ENCODE measurements at regions not wholly inside any gene's neighbourhood (a gene's known extent, or its start where the extent isn't known, plus 50 kb on each side); places are given as distances from the start of the nearest gene placed in this dataset.

DNA sequence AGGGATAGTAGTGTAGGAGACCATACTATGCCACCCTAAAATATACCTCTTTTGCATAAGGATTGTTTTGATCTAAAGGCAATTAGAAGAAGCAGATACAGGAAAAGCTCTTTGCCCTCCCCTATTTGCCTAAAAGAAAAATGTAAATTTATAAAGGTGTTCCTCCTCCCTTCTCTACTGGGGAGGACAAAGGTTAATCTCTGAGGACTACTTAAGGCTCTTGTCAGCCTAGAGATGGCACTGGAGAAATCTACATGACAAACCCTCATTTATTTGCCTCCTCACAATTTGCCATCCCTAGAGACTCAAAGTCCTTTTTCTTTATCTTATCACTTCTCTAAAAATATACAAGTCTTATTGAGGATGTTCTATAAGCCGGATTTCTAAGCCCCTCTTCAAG, 1021.8 kb downstream of the STPG2 start:
- TF ChIP-seq, protein P1, sequence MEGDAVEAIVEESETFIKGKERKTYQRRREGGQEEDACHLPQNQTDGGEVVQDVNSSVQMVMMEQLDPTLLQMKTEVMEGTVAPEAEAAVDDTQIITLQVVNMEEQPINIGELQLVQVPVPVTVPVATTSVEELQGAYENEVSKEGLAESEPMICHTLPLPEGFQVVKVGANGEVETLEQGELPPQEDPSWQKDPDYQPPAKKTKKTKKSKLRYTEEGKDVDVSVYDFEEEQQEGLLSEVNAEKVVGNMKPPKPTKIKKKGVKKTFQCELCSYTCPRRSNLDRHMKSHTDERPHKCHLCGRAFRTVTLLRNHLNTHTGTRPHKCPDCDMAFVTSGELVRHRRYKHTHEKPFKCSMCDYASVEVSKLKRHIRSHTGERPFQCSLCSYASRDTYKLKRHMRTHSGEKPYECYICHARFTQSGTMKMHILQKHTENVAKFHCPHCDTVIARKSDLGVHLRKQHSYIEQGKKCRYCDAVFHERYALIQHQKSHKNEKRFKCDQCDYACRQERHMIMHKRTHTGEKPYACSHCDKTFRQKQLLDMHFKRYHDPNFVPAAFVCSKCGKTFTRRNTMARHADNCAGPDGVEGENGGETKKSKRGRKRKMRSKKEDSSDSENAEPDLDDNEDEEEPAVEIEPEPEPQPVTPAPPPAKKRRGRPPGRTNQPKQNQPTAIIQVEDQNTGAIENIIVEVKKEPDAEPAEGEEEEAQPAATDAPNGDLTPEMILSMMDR (IDR thresholded peaks at IDR 0.05; ENCODE audit: low read length) = no peak
- no peak for TF ChIP-seq EZH2 (IDR thresholded peaks at IDR 0.05; ENCODE audit: borderline replicate concordance, low read length)
